HG03442 (cell line): ENCODE measurements at regions not wholly inside any gene's neighbourhood (a gene's known extent, or its start where the extent isn't known, plus 50 kb on each side); places are given as distances from the start of the nearest gene placed in this dataset.

Experiments used
- ATAC-seq: cut with Tn5 transposase; IDR thresholded peaks from one replicate; pipeline ENCODE4 v1.9.1; 2021; ENCODE audit warnings: mild to moderate bottlenecking, moderate library complexity; ENCODE audit not compliant: unreplicated experiment

GRCh38 chr17:73877962-73878361 is 233.7 kb upstream of the SDK2 start:
- ATAC-seq, result no peak

GRCh38 chr17:73878923-73879322 is 234.7 kb upstream of the SDK2 start:
- no peak for ATAC-seq

GRCh38 chr17:73879987-73880386 is 235.7 kb upstream of the SDK2 start:
- ATAC-seq, result no peak

- no peak for ATAC-seq
These were observed 238.3 kb upstream of the SDK2 start for GRCh38 chr17:73882590-73882989.

- ATAC-seq, result no peak
These were observed 238.9 kb upstream of the SDK2 start for GRCh38 chr17:73883175-73883574.

- ATAC-seq, result no peak
These were observed 243.5 kb upstream of the SDK2 start for GRCh38 chr17:73887739-73888138.

- no peak for ATAC-seq
These were observed 244.6 kb upstream of the SDK2 start for GRCh38 chr17:73888862-73889261.

GRCh38 chr17:73889439-73889838 is 245.2 kb upstream of the SDK2 start:
- no peak for ATAC-seq

GRCh38 chr17:73890831-73891405 is 246.7 kb upstream of the SDK2 start:
- ATAC-seq, result no peak

GRCh38 chr17:73895157-73895556 is 250.9 kb upstream of the SDK2 start:
- ATAC-seq, result no peak

- ATAC-seq, result no peak
These were observed 252.7 kb upstream of the SDK2 start for GRCh38 chr17:73896966-73897365.

GRCh38 chr17:73899839-73900238 is 255.6 kb upstream of the SDK2 start:
- no peak for ATAC-seq

GRCh38 chr17:73900516-73900915 is 256.3 kb upstream of the SDK2 start:
- no peak for ATAC-seq

- no peak for ATAC-seq
These were observed 257.0 kb upstream of the SDK2 start for GRCh38 chr17:73901249-73901648.

GRCh38 chr17:73901661-73902415 is 257.6 kb upstream of the SDK2 start:
- ATAC-seq, result no peak

- ATAC-seq, result no peak
These were observed 258.4 kb upstream of the SDK2 start for GRCh38 chr17:73902416-73903181.

- ATAC-seq, result no peak
These were observed 262.9 kb upstream of the SDK2 start for GRCh38 chr17:73906896-73907870.

- no peak for ATAC-seq
These were observed 264.9 kb upstream of the SDK2 start for GRCh38 chr17:73909186-73909585.

GRCh38 chr17:73910206-73910605 is 266.0 kb upstream of the SDK2 start:
- ATAC-seq, result no peak

GRCh38 chr17:73910821-73911515 is 266.7 kb upstream of the SDK2 start:
- no peak for ATAC-seq
